ENCODE measurements at regions not wholly inside any gene's neighbourhood (a gene's known extent, or its start where the extent isn't known, plus 50 kb on each side); places are given as distances from the start of the nearest gene placed in this dataset.

DNA sequence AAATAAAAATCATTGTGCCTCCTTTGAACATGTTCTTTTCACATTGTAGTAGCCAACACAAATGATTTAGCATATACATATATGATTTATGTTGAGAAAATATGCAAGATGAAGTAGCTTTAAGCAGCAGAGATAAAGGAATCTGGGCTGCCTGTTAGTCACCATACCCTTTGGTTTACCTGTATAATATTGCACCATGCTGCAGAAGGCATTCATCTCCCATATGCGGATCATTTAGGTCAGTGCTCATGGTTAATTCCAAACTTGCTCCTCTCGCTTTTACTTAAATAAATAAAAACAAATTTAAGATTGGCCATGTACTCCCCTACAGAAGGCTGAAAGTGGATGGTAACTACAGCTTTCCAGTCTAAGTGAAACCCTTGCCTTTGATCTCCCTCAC, 86.7 kb upstream of the TBL1XR1 start:
- H3K36me3 ChIP-seq (ENCODE audit: control insufficient read depth, low read length), result no peaks in the 10 kb centered on the region
- TF ChIP-seq, protein P1, sequence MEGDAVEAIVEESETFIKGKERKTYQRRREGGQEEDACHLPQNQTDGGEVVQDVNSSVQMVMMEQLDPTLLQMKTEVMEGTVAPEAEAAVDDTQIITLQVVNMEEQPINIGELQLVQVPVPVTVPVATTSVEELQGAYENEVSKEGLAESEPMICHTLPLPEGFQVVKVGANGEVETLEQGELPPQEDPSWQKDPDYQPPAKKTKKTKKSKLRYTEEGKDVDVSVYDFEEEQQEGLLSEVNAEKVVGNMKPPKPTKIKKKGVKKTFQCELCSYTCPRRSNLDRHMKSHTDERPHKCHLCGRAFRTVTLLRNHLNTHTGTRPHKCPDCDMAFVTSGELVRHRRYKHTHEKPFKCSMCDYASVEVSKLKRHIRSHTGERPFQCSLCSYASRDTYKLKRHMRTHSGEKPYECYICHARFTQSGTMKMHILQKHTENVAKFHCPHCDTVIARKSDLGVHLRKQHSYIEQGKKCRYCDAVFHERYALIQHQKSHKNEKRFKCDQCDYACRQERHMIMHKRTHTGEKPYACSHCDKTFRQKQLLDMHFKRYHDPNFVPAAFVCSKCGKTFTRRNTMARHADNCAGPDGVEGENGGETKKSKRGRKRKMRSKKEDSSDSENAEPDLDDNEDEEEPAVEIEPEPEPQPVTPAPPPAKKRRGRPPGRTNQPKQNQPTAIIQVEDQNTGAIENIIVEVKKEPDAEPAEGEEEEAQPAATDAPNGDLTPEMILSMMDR (IDR thresholded peaks at IDR 0.05; ENCODE audit: low read depth, low read length, poor library complexity, severe bottlenecking), result no peak
- no peak for TF ChIP-seq EZH2phosphoT487 (IDR thresholded peaks at IDR 0.05; ENCODE audit: borderline replicate concordance, low read length)
- no peaks in the 10 kb centered on the region for H4K20me1 ChIP-seq (ENCODE audit: control insufficient read depth, insufficient read depth, low read depth, low read length)
- H3K4me1 ChIP-seq (ENCODE audit: control insufficient read depth, low read length), result peaks cover 29% of the 10 kb centered on the region
- peaks cover 3% of the 10 kb centered on the region; the same call in 1 of the 2 replicates for H3K9me3 ChIP-seq (ENCODE audit: control insufficient read depth, insufficient read depth, low read length)
- H3K27me3 ChIP-seq (ENCODE audit: control insufficient read depth, low read length), result no peaks in the 10 kb centered on the region
- no peak overlapping the region for H3K27ac ChIP-seq (ENCODE audit: low read depth, low read length)
- no peak overlapping the region for H3K4me3 ChIP-seq (ENCODE audit: low read length)
- H3K4me2 ChIP-seq (ENCODE audit: low read length), result no peak overlapping the region
- H3F3A ChIP-seq (ENCODE audit: control insufficient read depth, insufficient read depth), result peaks cover under 1% of the 10 kb centered on the region; the same call in 1 of the 2 replicates
- no peaks in the 10 kb centered on the region for H3K79me2 ChIP-seq (ENCODE audit: control insufficient read depth, low read length)
- no peaks in the 10 kb centered on the region for H3K9me2 ChIP-seq (replicated peaks; ENCODE audit: control insufficient read depth, low read length)

DNA sequence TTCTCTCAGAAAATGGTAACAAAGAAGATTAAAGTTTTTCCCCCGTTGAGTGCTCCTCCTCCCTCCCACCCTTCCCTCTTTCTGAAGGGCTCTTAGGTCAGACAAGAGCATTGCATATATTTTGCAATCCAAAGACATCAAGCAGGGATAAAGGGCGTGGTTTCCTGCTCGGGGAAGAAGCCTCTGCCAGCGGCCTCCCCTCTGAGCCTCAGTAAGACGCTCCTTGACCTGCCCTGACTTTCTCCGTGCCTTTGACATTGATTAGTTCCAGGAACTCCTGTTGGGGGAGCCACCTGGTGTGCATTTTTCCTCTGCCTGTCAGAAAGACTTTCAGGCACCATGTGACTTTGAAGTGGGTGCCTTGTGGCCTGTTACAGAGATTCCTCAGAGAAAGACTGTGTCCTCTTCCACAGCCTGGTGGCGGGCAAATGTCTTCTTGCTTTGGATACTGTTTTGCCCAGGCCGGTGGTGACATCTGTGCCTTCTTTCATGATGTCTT, 87.2 kb upstream of the TBL1XR1 start:
- H4K20me1 ChIP-seq (ENCODE audit: control insufficient read depth, insufficient read depth, low read depth, low read length), result no peaks in the 10 kb centered on the region

DNA sequence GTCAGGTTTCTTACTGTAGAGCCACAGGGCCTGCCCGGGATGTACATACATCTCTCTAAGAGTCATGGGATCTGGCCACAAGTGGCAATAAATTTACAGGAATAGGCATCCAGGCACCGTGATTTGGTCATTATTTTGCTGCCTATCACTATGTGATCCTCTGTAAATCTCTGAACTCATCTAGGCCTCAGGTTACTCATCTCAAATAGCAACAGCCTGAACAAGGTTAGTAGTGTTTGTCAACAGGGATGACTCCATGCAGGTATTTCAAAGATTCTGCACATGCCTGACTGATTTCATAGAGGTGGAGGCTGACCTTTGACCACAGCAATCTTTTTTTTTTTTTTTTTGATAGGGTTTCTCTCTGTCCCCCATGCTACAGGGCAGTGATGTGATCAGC, 88.8 kb upstream of the TBL1XR1 start:
- Histone ChIP-seq H3K36me3 (ENCODE audit: control insufficient read depth, low read length) (no peaks in the 10 kb centered on the region), H3K9me2 (replicated peaks; ENCODE audit: control insufficient read depth, low read length) (no peaks in the 10 kb centered on the region), H3K79me2 (ENCODE audit: control insufficient read depth, low read length) (no peaks in the 10 kb centered on the region), H3K27ac (ENCODE audit: low read depth, low read length) (no peak overlapping the region), H3K4me3 (ENCODE audit: low read length) (no peak overlapping the region), H3K9me3 (ENCODE audit: control insufficient read depth, insufficient read depth, low read length) (peaks cover under 1% of the 10 kb centered on the region; the same call in 1 of the 2 replicates), H3K4me1 (ENCODE audit: control insufficient read depth, low read length) (peaks cover 17% of the 10 kb centered on the region), H3F3A (ENCODE audit: control insufficient read depth, insufficient read depth) (no peaks in the 10 kb centered on the region), H3K27me3 (ENCODE audit: control insufficient read depth, low read length) (no peaks in the 10 kb centered on the region), H4K20me1 (ENCODE audit: control insufficient read depth, insufficient read depth, low read depth, low read length) (no peaks in the 10 kb centered on the region), H3K4me2 (ENCODE audit: low read length) (no peak overlapping the region)
- TF ChIP-seq, protein P1 (IDR thresholded peaks at IDR 0.05; ENCODE audit: low read depth, low read length, poor library complexity, severe bottlenecking), result no peak
- no peak for TF ChIP-seq EZH2phosphoT487 (IDR thresholded peaks at IDR 0.05; ENCODE audit: borderline replicate concordance, low read length)

More for the DNA sequence above, 87.2 kb upstream of the TBL1XR1 start:
- no peak overlapping the region for H3K4me3 ChIP-seq (ENCODE audit: low read length)
- TF ChIP-seq, protein P1 (IDR thresholded peaks at IDR 0.05; ENCODE audit: low read depth, low read length, poor library complexity, severe bottlenecking), result no peak
- TF ChIP-seq EZH2phosphoT487 (IDR thresholded peaks at IDR 0.05; ENCODE audit: borderline replicate concordance, low read length), result no peak
- H3K27me3 ChIP-seq (ENCODE audit: control insufficient read depth, low read length), result no peaks in the 10 kb centered on the region
- H3K27ac ChIP-seq (ENCODE audit: low read depth, low read length), result no peak overlapping the region
- H3K36me3 ChIP-seq (ENCODE audit: control insufficient read depth, low read length), result no peaks in the 10 kb centered on the region
- H3K9me3 ChIP-seq (ENCODE audit: control insufficient read depth, insufficient read depth, low read length), result peaks cover 3% of the 10 kb centered on the region; the same call in 1 of the 2 replicates
- H3K4me1 ChIP-seq (ENCODE audit: control insufficient read depth, low read length), result peaks cover 24% of the 10 kb centered on the region
- H3K9me2 ChIP-seq (replicated peaks; ENCODE audit: control insufficient read depth, low read length), result no peaks in the 10 kb centered on the region
- no peak overlapping the region for H3K4me2 ChIP-seq (ENCODE audit: low read length)
- H3F3A ChIP-seq (ENCODE audit: control insufficient read depth, insufficient read depth), result no peaks in the 10 kb centered on the region
- H3K79me2 ChIP-seq (ENCODE audit: control insufficient read depth, low read length), result no peaks in the 10 kb centered on the region
